CD14-positive monocyte (primary cell): ENCODE measurements at regions not wholly inside any gene's neighbourhood (a gene's known extent, or its start where the extent isn't known, plus 50 kb on each side); places are given as distances from the start of the nearest gene placed in this dataset.

Experiments used
- DNase-seq, 3 donors: peaks; one replicate each; pipeline ENCODE4 v3.0.0-alpha.2; 2011 to 2022
- H2AFZ ChIP-seq: 2 replicates; pipeline ENCODE4 v1.6.0; 2012; ENCODE audit warnings: mild to moderate bottlenecking, low read depth, low read length, inconsistent platforms; ENCODE audit not compliant: insufficient read depth, poor library complexity, severe bottlenecking
- H3K27ac ChIP-seq, 2 donors: 1 replicate in 1 of 2; 2 replicates in 1 of 2; pipeline ENCODE4 v1.5.1; 2012 to 2013; ENCODE audit warnings: low read length in 2 of 2, control low read depth in 1 of 2, inconsistent platforms in 1 of 2, low read depth in 1 of 2, mild to moderate bottlenecking in 1 of 2
- H3K27me3 ChIP-seq, 2 donors: one replicate each; pipeline versions ENCODE4 v1.6.0 to v1.6.1; 2011 to 2013; ENCODE audit warnings: low read length in 2 of 2; ENCODE audit not compliant: control insufficient read depth in 2 of 2, insufficient read depth in 2 of 2
- H3K36me3 ChIP-seq, 2 donors: replicated peaks in 1 of 2; 1 replicate in 1 of 2; 2 replicates in 1 of 2; pipeline versions ENCODE4 v1.5.1 to v1.6.1; 2012 to 2013; ENCODE audit warnings: low read length in 2 of 2, control low read depth in 1 of 2, inconsistent platforms in 1 of 2, mild to moderate bottlenecking in 1 of 2; ENCODE audit not compliant: insufficient read depth in 2 of 2, control insufficient read depth in 1 of 2
- H3K4me1 ChIP-seq, 2 donors: 1 replicate in 1 of 2; 2 replicates in 1 of 2; pipeline versions ENCODE4 v1.5.1 to v1.6.1; 2012 to 2013; ENCODE audit warnings: low read length in 2 of 2, control low read depth in 1 of 2, inconsistent platforms in 1 of 2, mild to moderate bottlenecking in 1 of 2, moderate library complexity in 1 of 2; ENCODE audit not compliant: insufficient read depth in 2 of 2, control insufficient read depth in 1 of 2
- H3K4me2 ChIP-seq: replicated peaks from 2 replicates; pipeline ENCODE3; 2012; ENCODE audit warnings: low read length, moderate library complexity, mild to moderate bottlenecking; ENCODE audit not compliant: poor library complexity, severe bottlenecking; ENCODE audit errors: extremely low read depth
- H3K4me3 ChIP-seq, 3 experiments: fragments of 200-600 bp in 1 of 3; sonication (generic) in 1 of 3; replicated peaks in 1 of 3; 1 replicate in 2 of 3; 2 replicates in 1 of 3; pipeline ENCODE4 v1.5.1; 2011 to 2013; ENCODE audit warnings: low read length in 3 of 3, mild to moderate bottlenecking in 3 of 3, control low read depth in 2 of 3, low read depth in 2 of 3, inconsistent platforms in 1 of 3, moderate library complexity in 1 of 3
- H3K79me2 ChIP-seq: 2 replicates; pipeline ENCODE4 v1.6.0; 2012; ENCODE audit warnings: mild to moderate bottlenecking, control low read depth, inconsistent platforms, low read length, moderate library complexity; ENCODE audit not compliant: insufficient read depth
- H3K9ac ChIP-seq: 2 replicates; pipeline ENCODE4 v1.6.0; 2017; ENCODE audit warnings: low read length, mild to moderate bottlenecking; ENCODE audit not compliant: insufficient read depth, poor library complexity, severe bottlenecking
- H3K9me3 ChIP-seq, 2 donors: replicated peaks in 1 of 2; 1 replicate in 1 of 2; 2 replicates in 1 of 2; pipeline versions ENCODE4 v1.5.1 to v1.6.1; 2012 to 2013; ENCODE audit warnings: low read length in 2 of 2, control low read depth in 1 of 2; ENCODE audit not compliant: control insufficient read depth in 1 of 2, insufficient read depth in 1 of 2
- H4K20me1 ChIP-seq: 2 replicates; pipeline ENCODE4 v1.6.0; 2012; ENCODE audit warnings: mild to moderate bottlenecking, low read length, control low read depth, moderate library complexity; ENCODE audit not compliant: insufficient read depth
- H3K27ac Mint-ChIP-seq, 7 donors: one replicate each; pipeline ENCODE4 v1.8.0; 2020; ENCODE audit warnings: mild to moderate bottlenecking in 7 of 7, mixed read lengths in 7 of 7, moderate library complexity in 6 of 7, inconsistent platforms in 2 of 7
- H3K27me3 Mint-ChIP-seq, 3 donors: one replicate each; pipeline ENCODE4 v1.8.0; 2021 to 2022; ENCODE audit warnings: low read depth in 3 of 3, mild to moderate bottlenecking in 3 of 3, mixed read lengths in 3 of 3, moderate library complexity in 3 of 3, inconsistent platforms in 1 of 3
- H3K36me3 Mint-ChIP-seq, 2 donors: one replicate each; pipeline ENCODE4 v1.8.0; 2020; ENCODE audit warnings: mixed read lengths in 2 of 2, inconsistent platforms in 1 of 2, mild to moderate bottlenecking in 1 of 2
- H3K4me1 Mint-ChIP-seq: one replicate; pipeline ENCODE4 v1.8.0; 2020; ENCODE audit warnings: mild to moderate bottlenecking, mixed read lengths
- H3K4me3 Mint-ChIP-seq, 2 donors: one replicate each; pipeline ENCODE4 v1.8.0; 2020; ENCODE audit warnings: mild to moderate bottlenecking in 2 of 2, mixed read lengths in 2 of 2, moderate library complexity in 1 of 2
- H3K9me3 Mint-ChIP-seq, 7 donors: one replicate each; pipeline ENCODE4 v1.8.0; 2020 to 2022; ENCODE audit warnings: mixed read lengths in 7 of 7, mild to moderate bottlenecking in 6 of 7, moderate library complexity in 6 of 7, inconsistent platforms in 2 of 7
- CTCF ChIP-seq: fragments of 200-600 bp; IDR thresholded peaks from one replicate; pipeline ENCODE4 v1.8.0; 2022; ENCODE audit warnings: antibody characterized with exemption, mild to moderate bottlenecking
- WGBS: methylation state at CpG from one replicate; pipeline ENCODE4 v1.1.5; 2013; ENCODE audit warnings: missing lambda C conversion rate; ENCODE audit not compliant: insufficient coverage; 5-methylcytosine and 5-hydroxymethylcytosine counted together
- intact Hi-C, 2 donors: fragments of 100-400 bp; cut with micrococcal nuclease; formaldehyde crosslinking; loops; one replicate each; pipeline versions ENCODE4 v1.15.0 to v1.15.1; 2023

- H3K4me2 ChIP-seq = no peak overlapping the region
- no peak overlapping the region for H3K4me3 ChIP-seq
- H2AFZ ChIP-seq = no peak overlapping the region
- Mint-ChIP-seq H3K27ac (no peak overlapping the region), H3K4me3 (no peak overlapping the region), H3K9me3 (peaks cover 0 to 10% (median 3%) of the 10 kb centered on the region in 7 donors), H3K27me3 (peaks cover 0 to 6% (median 1%) of the 10 kb centered on the region in 3 donors), H3K4me1 (no peaks in the 10 kb centered on the region), H3K36me3 (no peaks in the 10 kb centered on the region)
- TF ChIP-seq CTCF = no peak
- intact Hi-C loops = no loop called here
- WGBS = no CpG with 5 or more reads among the region's 1 CpG
- no peaks in the 10 kb centered on the region for H4K20me1 ChIP-seq
- H3K36me3 ChIP-seq = no peaks in the 10 kb centered on the region
- H3K79me2 ChIP-seq = no peaks in the 10 kb centered on the region
- H3K9ac ChIP-seq = no peak overlapping the region
- H3K4me1 ChIP-seq = no peaks in the 10 kb centered on the region
- no peaks in the 10 kb centered on the region for H3K9me3 ChIP-seq
- DNase-seq = no peak
- H3K27me3 ChIP-seq = no peaks in the 10 kb centered on the region
- no peak overlapping the region for H3K27ac ChIP-seq
These were observed 167.9 kb downstream of the MAGEB17 start for GRCh38 chrX:16335181-16335580.

- H3K4me3 ChIP-seq = no peak overlapping the region
- intact Hi-C loops = no loop called here
- no peak overlapping the region for H3K4me3 Mint-ChIP-seq
These were observed 180.8 kb downstream of the MAGEB17 start for GRCh38 chrX:16347968-16348670.

More at GRCh38 chrX:16347968-16348670, 180.8 kb downstream of the MAGEB17 start:
- Histone ChIP-seq H3K27ac (no peak overlapping the region), H3K9me3 (no peaks in the 10 kb centered on the region), H3K9ac (no peak overlapping the region), H3K27me3 (peaks cover 0 to 9% of the 10 kb centered on the region in 2 donors), H2AFZ (no peak overlapping the region), H4K20me1 (no peaks in the 10 kb centered on the region), H3K4me1 (no peaks in the 10 kb centered on the region), H3K4me2 (no peak overlapping the region), H3K79me2 (no peaks in the 10 kb centered on the region), H3K36me3 (no peaks in the 10 kb centered on the region)
- Mint-ChIP-seq H3K36me3 (no peaks in the 10 kb centered on the region), H3K27me3 (peaks cover 2 to 23% (median 6%) of the 10 kb centered on the region in 3 donors), H3K9me3 (peaks cover 0 to 2% (median 0%) of the 10 kb centered on the region in 7 donors), H3K4me1 (no peaks in the 10 kb centered on the region), H3K27ac (no peak overlapping the region)
- TF ChIP-seq CTCF = no peak
- no peak for DNase-seq
- no CpG with 5 or more reads among the region's 4 CpGs for WGBS
